K562 (cell line): ENCODE measurements at regions not wholly inside any gene's neighbourhood (a gene's known extent, or its start where the extent isn't known, plus 50 kb on each side); places are given as distances from the start of the nearest gene placed in this dataset.

Experiments
- ATAC-seq: fragments of 200-7000 bp; cut with Tn5 transposase; 3 replicates; pipeline ENCODE4 v1.9.1; 2020; ENCODE audit warnings: moderate library complexity
- BruUV-seq: library from RNA; stranded (reverse); fragments of 400-500 nt; replicated peaks from 2 replicates; lab custom pipeline; 2021; lab: Mats Ljungman, UMichigan
- CTCF ChIA-PET: fragments of 300-600 bp; formaldehyde crosslinking; extraction: SDS; loops from one replicate; lab custom pipeline; 2021; ENCODE audit warnings: low intra/inter-chr PET ratio; lab: Yijun Ruan, JAX
- POLR2A ChIA-PET: fragments of 300-600, 350-650 bp; sonication (Branson Sonifier 250); formaldehyde crosslinking; extraction: SDS; loops from one replicate; lab custom pipeline; 2021; ENCODE audit warnings: antibody characterized with exemption, inconsistent platforms; lab: Yijun Ruan, JAX
- DNase-seq, 4 experiments: peaks; one replicate each; pipeline versions ENCODE4 v3.0.0 to v3.0.0-alpha.2; 2011 to 2018; ENCODE audit warnings: low spot score in 3 of 4, mixed read lengths in 3 of 4; ENCODE audit errors: extremely low read depth in 1 of 4
- FAIRE-seq: peaks from 2 replicates; lab custom pipeline; 2011; peaks lifted over from hg19 to GRCh38; lab: Jason Lieb, UNC
- H2AFZ ChIP-seq: 2 replicates; pipeline ENCODE4 v1.6.0; 2011; ENCODE audit warnings: low read depth, low read length, control low read depth, inconsistent platforms
- H3K27ac ChIP-seq: fragments of 200-600 bp; 3 replicates; pipeline ENCODE4 v1.8.0; 2011; ENCODE audit warnings: low read depth, mild to moderate bottlenecking, control low read depth, inconsistent platforms, low read length, moderate library complexity, mixed read lengths; ENCODE audit errors: extremely low read depth
- H3K27me3 ChIP-seq, 2 experiments: fragments of 300-600 bp in 1 of 2; 2 replicates in 1 of 2; 3 replicates in 1 of 2; pipeline versions ENCODE4 v1.6.0 to v1.8.0; 2011; ENCODE audit warnings: inconsistent platforms in 2 of 2, low read length in 2 of 2, mild to moderate bottlenecking in 1 of 2, mixed read lengths in 1 of 2, moderate library complexity in 1 of 2; ENCODE audit not compliant: control insufficient read depth in 2 of 2, insufficient read depth in 2 of 2
- H3K36me3 ChIP-seq: fragments of 300-600 bp; 3 replicates; pipeline ENCODE4 v1.8.0; 2011; ENCODE audit warnings: mild to moderate bottlenecking, low read length, inconsistent platforms; ENCODE audit not compliant: control insufficient read depth, insufficient read depth
- H3K4me1 ChIP-seq, 2 experiments: fragments of 200-600 bp in 1 of 2; replicated peaks in 1 of 2; 2 replicates in 1 of 2; 3 replicates in 1 of 2; pipeline versions ENCODE4 v1.5.1 to v1.8.0; 2011; ENCODE audit warnings: inconsistent platforms in 2 of 2, low read length in 2 of 2, mild to moderate bottlenecking in 1 of 2, mixed read lengths in 1 of 2, moderate library complexity in 1 of 2; ENCODE audit not compliant: control insufficient read depth in 2 of 2, insufficient read depth in 2 of 2
- H3K4me2 ChIP-seq: 2 replicates; pipeline ENCODE4 v1.6.1; 2011; ENCODE audit warnings: low read length, control low read depth, inconsistent platforms, mixed read lengths; ENCODE audit not compliant: insufficient read depth
- H3K4me3 ChIP-seq: fragments of 200-600 bp; sonication (generic), shearing (Covaris generic); 2 replicates; pipeline ENCODE4 v1.5.1; 2016; ENCODE audit warnings: control low read depth, inconsistent platforms
- H3K79me2 ChIP-seq: fragments of 200-600 bp; 3 replicates; pipeline ENCODE4 v1.8.0; 2011; ENCODE audit warnings: low read length, inconsistent platforms; ENCODE audit not compliant: control insufficient read depth, insufficient read depth
- H3K9ac ChIP-seq, 2 experiments: 2 replicates each; pipeline versions ENCODE4 v1.6.0 to v1.6.1; 2011; ENCODE audit warnings: low read depth in 2 of 2, low read length in 2 of 2, control low read depth in 1 of 2, inconsistent platforms in 1 of 2, mild to moderate bottlenecking in 1 of 2, mixed read lengths in 1 of 2; ENCODE audit not compliant: insufficient read depth in 1 of 2
- H3K9me1 ChIP-seq: one replicate; pipeline ENCODE4 v1.6.0; 2011; ENCODE audit warnings: inconsistent platforms, mild to moderate bottlenecking, low read length, moderate library complexity; ENCODE audit not compliant: control insufficient read depth, insufficient read depth
- H3K9me3 ChIP-seq: replicated peaks from 2 replicates; pipeline ENCODE4 v1.5.1; 2011; ENCODE audit warnings: low read depth, low read length, inconsistent platforms; ENCODE audit not compliant: control insufficient read depth, insufficient read depth
- H4K20me1 ChIP-seq: replicated peaks from 2 replicates; pipeline ENCODE4 v1.6.1; 2011; ENCODE audit warnings: low read length, inconsistent platforms, mixed read lengths; ENCODE audit not compliant: control insufficient read depth, insufficient read depth
- HCFC1 ChIP-seq: IDR thresholded peaks from 2 replicates; pipeline ENCODE4 v1.6.1; 2012; ENCODE audit warnings: low read depth, low read length, improper control_type of control experiment
- KDM2B ChIP-seq: fragments of 250-450 bp; sonication (Bioruptor Pico); IDR thresholded peaks from 2 replicates; pipeline ENCODE4 v1.8.0; 2021; ENCODE audit warnings: mild to moderate bottlenecking, moderate library complexity
- MTA1 ChIP-seq: fragments of 450-650 bp; IDR thresholded peaks from 2 replicates; pipeline ENCODE4 v1.6.1; 2017; ENCODE audit warnings: borderline replicate concordance
- NUFIP1 ChIP-seq: fragments of 450-650 bp; IDR thresholded peaks from 2 replicates; pipeline ENCODE4 v1.6.1; 2018; ENCODE audit not compliant: partially characterized antibody
- POLR2B ChIP-seq: fragments of 450-650 bp; IDR thresholded peaks from 2 replicates; pipeline ENCODE4 v1.6.1; 2018; ENCODE audit warnings: low read depth; ENCODE audit not compliant: partially characterized antibody
- PURB ChIP-seq: sonication (generic); formaldehyde crosslinking; IDR thresholded peaks from 2 replicates; pipeline ENCODE4 v1.9.0; 2021; ENCODE audit warnings: low read depth, mild to moderate bottlenecking, missing genetic modification reagents
- SAP30 ChIP-seq: fragments of 200-600 bp; sonication (generic); IDR thresholded peaks from 2 replicates; pipeline ENCODE4 v1.6.1; 2012; ENCODE audit warnings: borderline replicate concordance, low read depth, mild to moderate bottlenecking, moderate library complexity, low read length, control low read depth, inconsistent platforms; ENCODE audit not compliant: insufficient read depth, poor library complexity, severe bottlenecking
- SUPT5H ChIP-seq: fragments of 450-650 bp; IDR thresholded peaks from 2 replicates; pipeline ENCODE4 v1.6.1; 2016
- TAF7 ChIP-seq: fragments of 450-650 bp; IDR thresholded peaks from 2 replicates; pipeline ENCODE4 v1.6.1; 2016; ENCODE audit warnings: missing genetic modification characterization, missing compliant biosample characterization
- TARDBP ChIP-seq: fragments of 450-650 bp; IDR thresholded peaks from 2 replicates; pipeline ENCODE4 v1.6.1; 2016
- TCF7 ChIP-seq: sonication (generic); IDR thresholded peaks from 2 replicates; pipeline ENCODE4 v1.6.1; 2016; ENCODE audit warnings: antibody characterized with exemption, borderline replicate concordance
- ZNF134 ChIP-seq: fragments of 250-450 bp; sonication (Bioruptor Pico); conservative IDR thresholded peaks from 2 replicates; pipeline ENCODE4 v1.4.0; 2020
- ZNF41 ChIP-seq: fragments of 250-450 bp; sonication (Bioruptor Pico); conservative IDR thresholded peaks from 2 replicates; pipeline ENCODE4 v1.4.0; 2020; ENCODE audit warnings: mild to moderate bottlenecking
- WGBS: fragments of 100-300 bp; shearing (Covaris generic); methylation state at CpG from one replicate; pipeline ENCODE4 v1.1.6; 2016; ENCODE audit warnings: low coverage, mixed read lengths; ENCODE audit not compliant: insufficient coverage; ENCODE audit errors: missing lambda C conversion rate; 5-methylcytosine and 5-hydroxymethylcytosine counted together
- in situ Hi-C: fragments of 300-500 bp; cut with MboI; formaldehyde crosslinking; loops from 4 replicates; pipeline ENCODE4 v1.15.0; 2018; ENCODE audit warnings: inconsistent platforms, mixed read lengths
- intact Hi-C: fragments of 100-400 bp; cut with micrococcal nuclease; formaldehyde crosslinking; loops from 2 replicates; pipeline ENCODE4 v1.14.2; 2022
- TF ChIP-seq, protein P1 (sequence below): sonication (generic); formaldehyde crosslinking; IDR thresholded peaks from 2 replicates; pipeline ENCODE4 v1.8.1; 2023; ENCODE audit warnings: mild to moderate bottlenecking, missing genetic modification reagents, moderate library complexity
- TF ChIP-seq, protein P2 (sequence below): fragments of 200-800 bp; sonication (Bioruptor generic); IDR thresholded peaks from 2 replicates; pipeline ENCODE4 v1.6.1; 2017; ENCODE audit warnings: missing genetic modification characterization, missing compliant biosample characterization

GRCh38 chr7:96778263-96778662, 68.6 kb upstream of the SEM1 start:
- Histone ChIP-seq H3K4me2 (no peak overlapping the region), H3K4me3 (no peak overlapping the region), H3K27ac (no peak overlapping the region), H3K27me3 (peaks cover 0 to 4% of the 10 kb centered on the region in 2 experiments; a peak in 3 of 5 replicates), H4K20me1 (no peaks in the 10 kb centered on the region), H3K36me3 (no peaks in the 10 kb centered on the region), H2AFZ (no peak overlapping the region), H3K9me1 (no peaks in the 10 kb centered on the region), H3K9me3 (no peaks in the 10 kb centered on the region)
- no peak for DNase-seq
- CTCF ChIA-PET: no interaction called here
- 3% methylated on average over 3 of the region's 3 CpGs for WGBS
- intact Hi-C loops: no loop called here
- no TSS peak for BruUV-seq
- peak; percentile 40 for FAIRE-seq
- no peak for TF ChIP-seq SAP30
- TF ChIP-seq ZNF41: no peak
- TF ChIP-seq PURB (CRISPR knock-in tag): no peak
- TF ChIP-seq TCF7: no peak
- TF ChIP-seq TAF7 (tag): no peak
- no peak for TF ChIP-seq MTA1
- TF ChIP-seq ZNF134 (CRISPR knock-in tag): no peak
- no peak for TF ChIP-seq HCFC1
- TF ChIP-seq NUFIP1: no peak
- no peak for TF ChIP-seq POLR2B
- TF ChIP-seq, protein P1, sequence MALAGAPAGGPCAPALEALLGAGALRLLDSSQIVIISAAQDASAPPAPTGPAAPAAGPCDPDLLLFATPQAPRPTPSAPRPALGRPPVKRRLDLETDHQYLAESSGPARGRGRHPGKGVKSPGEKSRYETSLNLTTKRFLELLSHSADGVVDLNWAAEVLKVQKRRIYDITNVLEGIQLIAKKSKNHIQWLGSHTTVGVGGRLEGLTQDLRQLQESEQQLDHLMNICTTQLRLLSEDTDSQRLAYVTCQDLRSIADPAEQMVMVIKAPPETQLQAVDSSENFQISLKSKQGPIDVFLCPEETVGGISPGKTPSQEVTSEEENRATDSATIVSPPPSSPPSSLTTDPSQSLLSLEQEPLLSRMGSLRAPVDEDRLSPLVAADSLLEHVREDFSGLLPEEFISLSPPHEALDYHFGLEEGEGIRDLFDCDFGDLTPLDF (CRISPR knock-in tag): no peak
- TF ChIP-seq, protein P2, sequence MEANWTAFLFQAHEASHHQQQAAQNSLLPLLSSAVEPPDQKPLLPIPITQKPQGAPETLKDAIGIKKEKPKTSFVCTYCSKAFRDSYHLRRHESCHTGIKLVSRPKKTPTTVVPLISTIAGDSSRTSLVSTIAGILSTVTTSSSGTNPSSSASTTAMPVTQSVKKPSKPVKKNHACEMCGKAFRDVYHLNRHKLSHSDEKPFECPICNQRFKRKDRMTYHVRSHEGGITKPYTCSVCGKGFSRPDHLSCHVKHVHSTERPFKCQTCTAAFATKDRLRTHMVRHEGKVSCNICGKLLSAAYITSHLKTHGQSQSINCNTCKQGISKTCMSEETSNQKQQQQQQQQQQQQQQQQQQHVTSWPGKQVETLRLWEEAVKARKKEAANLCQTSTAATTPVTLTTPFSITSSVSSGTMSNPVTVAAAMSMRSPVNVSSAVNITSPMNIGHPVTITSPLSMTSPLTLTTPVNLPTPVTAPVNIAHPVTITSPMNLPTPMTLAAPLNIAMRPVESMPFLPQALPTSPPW (CRISPR knock-in tag): no peak
- TF ChIP-seq SUPT5H: no peak
- TF ChIP-seq KDM2B (CRISPR knock-in tag): no peak
- TF ChIP-seq TARDBP: no peak
- TF ChIP-seq, all 486 proteins: peak for 0
- ATAC-seq: peak; percentile 78
- no peaks in the 10 kb centered on the region for H3K79me2 ChIP-seq
- no peak overlapping the region for H3K9ac ChIP-seq
- POLR2A ChIA-PET: no interaction called here
- no peaks in the 10 kb centered on the region for H3K4me1 ChIP-seq
- in situ Hi-C loops: no loop called here
